ENCODE measurements at regions not wholly inside any gene's neighbourhood (a gene's known extent, or its start where the extent isn't known, plus 50 kb on each side); places are given as distances from the start of the nearest gene placed in this dataset.
"Not testable (repeated sequence)": the region's sequence is repeated elsewhere in the genome, so short reads cannot be mapped to it uniquely, and the experiment has no call there.

GRCh38 chr14:37745657-37746056, 150.2 kb downstream of the TTC6 start:
- Histone ChIP-seq H3K4me1 (no peaks in the 10 kb centered on the region), H3K27me3 (ENCODE audit: insufficient read depth in 3 of 3, low read length in 2 of 3) (no peaks in the 10 kb centered on the region), H3K9me3 (no peaks in the 10 kb centered on the region), H3K27ac (no peak overlapping the region), H3K4me3 (no peak overlapping the region), H3K36me3 (ENCODE audit: insufficient read depth in 1 of 2, low read depth in 1 of 2) (no peaks in the 10 kb centered on the region)
- DNase-seq, result no peak
- ATAC-seq, result no peak
- TF ChIP-seq CTCF (IDR thresholded peaks at IDR 0.05), result no peak
- intact Hi-C loops (cut with DNase I), result no loop called here
- 73 to 85% (median 77%) methylated on average over 2 of the region's 2 CpGs for WGBS, 3 donors

GRCh38 chr14:37746140-37746832, 150.9 kb downstream of the TTC6 start:
- no peaks in the 10 kb centered on the region for H3K36me3 ChIP-seq (ENCODE audit: insufficient read depth in 1 of 2, low read depth in 1 of 2)
- H3K27me3 ChIP-seq (ENCODE audit: insufficient read depth in 3 of 3, low read length in 2 of 3), result no peaks in the 10 kb centered on the region
- H3K4me1 ChIP-seq, result no peaks in the 10 kb centered on the region
- H3K9me3 ChIP-seq, result no peaks in the 10 kb centered on the region
- intact Hi-C loops (cut with DNase I), result no loop called here
- DNase-seq (no peak), ATAC-seq (no peak)
- TF ChIP-seq CTCF (IDR thresholded peaks at IDR 0.05), result no peak
- 76 to 81% (median 80%) methylated on average over 1 of the region's 1 CpG for WGBS, 3 donors
- H3K4me3 ChIP-seq, result no peak overlapping the region
- H3K27ac ChIP-seq, result no peak overlapping the region

- TF ChIP-seq CTCF (IDR thresholded peaks at IDR 0.05), result no peak
- WGBS, 3 donors, result 78 to 85% (median 85%) methylated on average over 5 of the region's 5 CpGs
- Histone ChIP-seq H3K4me3 (no peak overlapping the region), H3K36me3 (ENCODE audit: insufficient read depth in 1 of 2, low read depth in 1 of 2) (no peaks in the 10 kb centered on the region), H3K27ac (no peak overlapping the region), H3K4me1 (no peaks in the 10 kb centered on the region), H3K9me3 (no peaks in the 10 kb centered on the region), H3K27me3 (ENCODE audit: insufficient read depth in 3 of 3, low read length in 2 of 3) (no peaks in the 10 kb centered on the region)
- no peak for ATAC-seq
- DNase-seq, result no peak
- intact Hi-C loops (cut with DNase I), result no loop called here
Measured at GRCh38 chr14:37753459-37753858, 158.0 kb downstream of the TTC6 start.

GRCh38 chr14:37760275-37760674, 164.8 kb downstream of the TTC6 start:
- H3K4me3 ChIP-seq; ATAC-seq; H3K27ac ChIP-seq; H3K36me3 ChIP-seq (ENCODE audit: insufficient read depth in 1 of 2, low read depth in 1 of 2); intact Hi-C loops (cut with DNase I); H3K9me3 ChIP-seq; H3K27me3 ChIP-seq (ENCODE audit: insufficient read depth in 3 of 3, low read length in 2 of 3); DNase-seq; H3K4me1 ChIP-seq: not testable (repeated sequence)
- 41 to 44% (median 43%) methylated on average over 2 of the region's 2 CpGs for WGBS, 3 donors

- Histone ChIP-seq H3K27ac (no peak overlapping the region), H3K36me3 (ENCODE audit: insufficient read depth in 1 of 2, low read depth in 1 of 2) (no peaks in the 10 kb centered on the region), H3K4me1 (no peaks in the 10 kb centered on the region), H3K4me3 (no peak overlapping the region), H3K9me3 (no peaks in the 10 kb centered on the region), H3K27me3 (ENCODE audit: insufficient read depth in 3 of 3, low read length in 2 of 3) (no peaks in the 10 kb centered on the region)
- TF ChIP-seq CTCF (IDR thresholded peaks at IDR 0.05), result no peak
- DNase-seq, result no peak
- no peak for ATAC-seq
- 72 to 88% (median 82%) methylated on average over 3 of the region's 3 CpGs for WGBS, 3 donors
- intact Hi-C loops (cut with DNase I), result no loop called here
Measured at GRCh38 chr14:37763266-37763665, 167.8 kb downstream of the TTC6 start.

GRCh38 chr14:37772283-37772682, 176.9 kb downstream of the TTC6 start:
- H3K4me1 ChIP-seq; ATAC-seq; H3K27ac ChIP-seq; H3K27me3 ChIP-seq (ENCODE audit: insufficient read depth in 3 of 3, low read length in 2 of 3); intact Hi-C loops (cut with DNase I); H3K4me3 ChIP-seq; H3K36me3 ChIP-seq (ENCODE audit: insufficient read depth in 1 of 2, low read depth in 1 of 2); H3K9me3 ChIP-seq; DNase-seq: not testable (repeated sequence)
- 84 to 92% (median 90%) methylated on average over 23 of the region's 23 CpGs for WGBS, 3 donors

Measured in psoas muscle (tissue), 7 donors.